CD4-positive, alpha-beta T cell (primary cell): ENCODE measurements at regions not wholly inside any gene's neighbourhood (a gene's known extent, or its start where the extent isn't known, plus 50 kb on each side); places are given as distances from the start of the nearest gene placed in this dataset.

ENCODE experiments used
- ATAC-seq: fragments of 200-7000 bp; cut with Tn5 transposase; one replicate; pipeline ENCODE4 v1.10.0; 2022; ENCODE audit warnings: mild to moderate bottlenecking; ENCODE audit not compliant: poor library complexity
- CTCF ChIA-PET: fragments of 350-600 bp; sonication (Branson Sonifier 250); formaldehyde crosslinking; loops from one replicate; lab custom pipeline; 2021; ENCODE audit warnings: antibody characterized with exemption, inconsistent platforms; lab: Charles Lee
- POLR2A ChIA-PET: fragments of 350-600 bp; sonication (Branson Sonifier 250); formaldehyde crosslinking; loops from one replicate; lab custom pipeline; 2021; ENCODE audit warnings: antibody characterized with exemption, inconsistent platforms; lab: Charles Lee
- DNase-seq, 14 experiments: peaks; one replicate each; pipeline ENCODE4 v3.0.0-alpha.2; 2013 to 2020; ENCODE audit warnings: mixed read lengths in 2 of 14
- H3K27ac ChIP-seq, 2 donors: one replicate each; pipeline versions ENCODE4 v1.5.1 to v1.7.0; 2013; ENCODE audit warnings: low read length in 2 of 2, low read depth in 1 of 2, mild to moderate bottlenecking in 1 of 2
- H3K27me3 ChIP-seq, 2 experiments: 1 replicate in 1 of 2; 2 replicates in 1 of 2; pipeline versions ENCODE4 v1.6.1 to v1.7.0; 2013; ENCODE audit warnings: low read length in 2 of 2, control low read depth in 1 of 2, mild to moderate bottlenecking in 1 of 2, moderate library complexity in 1 of 2; ENCODE audit not compliant: insufficient read depth in 2 of 2, control insufficient read depth in 1 of 2
- H3K36me3 ChIP-seq: one replicate; pipeline ENCODE4 v1.6.1; 2013; ENCODE audit warnings: low read length, control low read depth; ENCODE audit not compliant: insufficient read depth
- H3K4me1 ChIP-seq: one replicate; pipeline ENCODE4 v1.6.1; 2013; ENCODE audit warnings: low read length, control low read depth; ENCODE audit not compliant: insufficient read depth
- H3K4me3 ChIP-seq: one replicate; pipeline ENCODE4 v1.5.1; 2013; ENCODE audit warnings: mild to moderate bottlenecking, low read length, moderate library complexity
- H3K9me3 ChIP-seq, 2 experiments: 1 replicate in 1 of 2; 2 replicates in 1 of 2; pipeline versions ENCODE4 v1.6.1 to v1.7.0; 2013; ENCODE audit warnings: low read length in 2 of 2, mild to moderate bottlenecking in 2 of 2, control low read depth in 1 of 2, moderate library complexity in 1 of 2; ENCODE audit not compliant: control insufficient read depth in 1 of 2, insufficient read depth in 1 of 2
- H3K27ac Mint-ChIP-seq: one replicate; pipeline ENCODE4 v1.8.0; 2020; ENCODE audit warnings: mixed read lengths
- H3K27me3 Mint-ChIP-seq: one replicate; pipeline ENCODE4 v1.8.0; 2021; ENCODE audit warnings: mixed read lengths
- H3K36me3 Mint-ChIP-seq: one replicate; pipeline ENCODE4 v1.8.0; 2021; ENCODE audit warnings: low read depth, mixed read lengths
- H3K4me1 Mint-ChIP-seq: one replicate; pipeline ENCODE4 v1.8.0; 2021; ENCODE audit warnings: low read depth, mixed read lengths
- H3K4me3 Mint-ChIP-seq: one replicate; pipeline ENCODE4 v1.8.0; 2020; ENCODE audit warnings: mild to moderate bottlenecking, mixed read lengths
- H3K9me3 Mint-ChIP-seq: one replicate; pipeline ENCODE4 v1.8.0; 2020; ENCODE audit warnings: mixed read lengths
- intact Hi-C, 2 experiments: fragments of 100-400 bp; cut with DNase I in 1 of 2; cut with micrococcal nuclease in 1 of 2; formaldehyde crosslinking; loops; one replicate each; pipeline versions ENCODE4 v1.15.1 to v1.9.0; 2023 to 2025; cut with DNase I, micrococcal nuclease
- TF ChIP-seq, protein P1 (sequence below): fragments of 200-600 bp; IDR thresholded peaks from one replicate; pipeline ENCODE4 v1.8.0; 2022; ENCODE audit warnings: antibody characterized with exemption, mild to moderate bottlenecking

DNA sequence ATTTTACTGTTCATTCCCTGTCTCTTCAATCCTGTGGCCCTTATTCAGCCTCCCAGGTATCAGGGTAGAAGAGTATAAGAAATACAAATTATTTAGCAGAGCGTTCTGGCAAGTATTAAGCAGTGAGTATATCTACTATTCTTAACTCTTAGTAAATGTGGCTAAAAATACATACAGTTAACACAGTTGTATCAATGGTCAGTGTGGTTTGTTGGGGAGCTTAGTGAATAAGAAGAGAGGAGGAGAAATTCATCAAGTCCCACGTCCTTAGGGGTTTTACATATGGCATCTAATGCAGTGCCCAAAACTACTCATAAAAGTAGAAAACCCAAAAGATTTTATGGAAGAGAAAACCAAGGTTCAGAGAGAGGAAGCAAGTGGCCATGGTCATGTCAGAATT lies 691.0 kb upstream of the SGCG start:
- Histone ChIP-seq H3K4me1 (no peaks in the 10 kb centered on the region), H3K4me3 (no peak overlapping the region), H3K27me3 (no peaks in the 10 kb centered on the region), H3K36me3 (no peaks in the 10 kb centered on the region), H3K9me3 (no peaks in the 10 kb centered on the region), H3K27ac (no peak overlapping the region)
- Mint-ChIP-seq H3K9me3 (peaks cover 6% of the 10 kb centered on the region), H3K4me3 (no peak overlapping the region), H3K4me1 (no peaks in the 10 kb centered on the region), H3K27ac (no peak overlapping the region), H3K27me3 (no peaks in the 10 kb centered on the region), H3K36me3 (no peaks in the 10 kb centered on the region)
- ATAC-seq (no peak), DNase-seq (no peak)
- intact Hi-C loops: no loop called here
- ChIA-PET CTCF (no interaction called here), POLR2A (no interaction called here)
- TF ChIP-seq, protein P1, sequence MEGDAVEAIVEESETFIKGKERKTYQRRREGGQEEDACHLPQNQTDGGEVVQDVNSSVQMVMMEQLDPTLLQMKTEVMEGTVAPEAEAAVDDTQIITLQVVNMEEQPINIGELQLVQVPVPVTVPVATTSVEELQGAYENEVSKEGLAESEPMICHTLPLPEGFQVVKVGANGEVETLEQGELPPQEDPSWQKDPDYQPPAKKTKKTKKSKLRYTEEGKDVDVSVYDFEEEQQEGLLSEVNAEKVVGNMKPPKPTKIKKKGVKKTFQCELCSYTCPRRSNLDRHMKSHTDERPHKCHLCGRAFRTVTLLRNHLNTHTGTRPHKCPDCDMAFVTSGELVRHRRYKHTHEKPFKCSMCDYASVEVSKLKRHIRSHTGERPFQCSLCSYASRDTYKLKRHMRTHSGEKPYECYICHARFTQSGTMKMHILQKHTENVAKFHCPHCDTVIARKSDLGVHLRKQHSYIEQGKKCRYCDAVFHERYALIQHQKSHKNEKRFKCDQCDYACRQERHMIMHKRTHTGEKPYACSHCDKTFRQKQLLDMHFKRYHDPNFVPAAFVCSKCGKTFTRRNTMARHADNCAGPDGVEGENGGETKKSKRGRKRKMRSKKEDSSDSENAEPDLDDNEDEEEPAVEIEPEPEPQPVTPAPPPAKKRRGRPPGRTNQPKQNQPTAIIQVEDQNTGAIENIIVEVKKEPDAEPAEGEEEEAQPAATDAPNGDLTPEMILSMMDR: no peak

DNA sequence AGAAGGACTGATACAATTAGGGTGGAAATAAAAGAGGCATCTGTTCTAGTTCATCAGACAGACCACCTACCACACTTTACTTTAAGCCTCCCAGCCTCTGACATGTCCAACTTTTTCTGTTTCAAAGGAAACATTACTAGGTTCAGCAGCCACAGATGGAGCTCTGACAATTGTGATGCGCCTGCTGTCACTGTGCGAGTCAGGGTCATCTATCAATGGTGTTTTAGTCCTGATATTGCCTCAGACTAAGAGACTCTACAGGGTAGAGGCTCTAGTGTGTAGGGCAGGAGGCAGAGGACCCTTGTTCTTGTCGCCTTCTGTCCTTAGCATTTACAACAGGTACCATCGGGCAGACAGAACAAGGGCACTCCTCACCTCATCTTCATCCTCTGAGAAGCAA lies 685.0 kb upstream of the SGCG start:
- no peaks in the 10 kb centered on the region for H3K4me1 ChIP-seq

DNA sequence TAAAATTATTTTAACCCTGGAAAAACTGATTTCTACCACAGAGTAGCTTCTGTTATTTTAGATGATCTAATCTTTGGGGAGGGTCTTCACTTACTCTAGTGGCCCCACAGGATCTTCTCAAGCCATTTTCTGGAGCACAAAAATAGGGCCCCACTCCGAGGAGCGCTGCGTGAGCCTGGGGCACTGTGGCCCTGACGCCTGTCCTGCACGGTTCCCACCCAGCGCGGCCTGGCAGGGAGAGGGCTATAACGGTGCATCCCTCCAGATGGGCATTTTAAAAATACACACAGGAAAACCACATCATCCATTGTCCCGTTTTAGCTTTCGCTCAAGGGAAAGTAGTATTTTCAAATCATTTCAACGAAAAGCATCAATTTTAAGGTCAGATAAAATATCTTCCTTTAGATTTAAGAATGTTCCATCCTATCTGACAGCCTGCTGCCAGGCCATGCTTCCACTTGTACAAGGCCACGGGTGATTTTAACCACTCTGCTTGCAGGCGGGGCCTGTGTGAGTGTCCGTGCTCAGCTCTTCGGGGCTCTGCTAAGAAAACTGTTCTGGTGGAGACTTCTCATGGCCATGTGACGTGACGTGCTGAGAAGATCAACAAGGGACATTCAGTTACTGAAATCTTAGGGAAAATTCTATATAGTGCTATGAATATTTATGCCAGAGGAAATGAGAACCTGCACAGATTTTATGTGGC lies 683.8 kb upstream of the SGCG start:
- ChIA-PET POLR2A (no interaction called here), CTCF (interaction anchor here (1.3 kb wide), 1 partner anchor 10 kb away, joined by 4 read pairs; no protein-coding TSS in a partner anchor)
- Mint-ChIP-seq H3K9me3 (no peaks in the 10 kb centered on the region), H3K36me3 (no peaks in the 10 kb centered on the region), H3K27ac (no peak overlapping the region), H3K27me3 (no peaks in the 10 kb centered on the region), H3K4me3 (no peak overlapping the region), H3K4me1 (no peaks in the 10 kb centered on the region)
- H3K9me3 ChIP-seq: peaks cover 0 to 8% of the 10 kb centered on the region in 2 experiments
- H3K4me1 ChIP-seq: no peaks in the 10 kb centered on the region
- no peak overlapping the region for H3K4me3 ChIP-seq
- DNase-seq: no peak
- intact Hi-C loops: no loop called here
- H3K27me3 ChIP-seq: no peaks in the 10 kb centered on the region
- TF ChIP-seq, protein P1: no peak
- H3K27ac ChIP-seq: no peak overlapping the region
- no peaks in the 10 kb centered on the region for H3K36me3 ChIP-seq
- ATAC-seq: no peak

More for the DNA sequence above, 685.0 kb upstream of the SGCG start:
- intact Hi-C loops: no loop called here
- ChIA-PET CTCF (no interaction called here), POLR2A (no interaction called here)
- no peak overlapping the region for H3K4me3 ChIP-seq
- H3K27ac ChIP-seq: no peak overlapping the region
- DNase-seq (no peak), ATAC-seq (no peak)
- TF ChIP-seq, protein P1: no peak
- H3K36me3 ChIP-seq: no peaks in the 10 kb centered on the region
- H3K27ac Mint-ChIP-seq: no peak overlapping the region
- H3K36me3 Mint-ChIP-seq: no peaks in the 10 kb centered on the region
- H3K4me1 Mint-ChIP-seq: no peaks in the 10 kb centered on the region
- no peak overlapping the region for H3K4me3 Mint-ChIP-seq
- H3K27me3 ChIP-seq: no peaks in the 10 kb centered on the region
- H3K27me3 Mint-ChIP-seq: no peaks in the 10 kb centered on the region
- H3K9me3 Mint-ChIP-seq: peaks cover 6% of the 10 kb centered on the region
- H3K9me3 ChIP-seq: peaks cover 0 to 8% of the 10 kb centered on the region in 2 experiments
